KMS-11 (cell line): ENCODE measurements at regions not wholly inside any gene's neighbourhood (a gene's known extent, or its start where the extent isn't known, plus 50 kb on each side); places are given as distances from the start of the nearest gene placed in this dataset.

Source experiments
- H2AFZ ChIP-seq: fragments of 200-600 bp; sonication (generic); 2 replicates; pipeline ENCODE4 v1.6.1; 2016; ENCODE audit warnings: antibody characterized with exemption, mixed run types, low read depth
- H3K27ac ChIP-seq: fragments of 200-600 bp; sonication (generic); 2 replicates; pipeline ENCODE4 v1.6.1; 2016; ENCODE audit warnings: mild to moderate bottlenecking, mixed run types
- H3K27me3 ChIP-seq: fragments of 200-600 bp; sonication (generic); 2 replicates; pipeline ENCODE4 v1.6.1; 2017; ENCODE audit warnings: mild to moderate bottlenecking, low read depth, mixed run types, moderate library complexity; ENCODE audit not compliant: insufficient read depth
- H3K36me3 ChIP-seq: fragments of 200-600 bp; sonication (generic); 2 replicates; pipeline ENCODE4 v1.6.1; 2017; ENCODE audit warnings: mild to moderate bottlenecking, mixed run types; ENCODE audit not compliant: insufficient read depth
- H3K4me1 ChIP-seq: fragments of 200-600 bp; sonication (generic); 2 replicates; pipeline ENCODE4 v1.6.1; 2016; ENCODE audit warnings: mild to moderate bottlenecking, low read depth, mixed run types; ENCODE audit not compliant: poor library complexity, severe bottlenecking
- H3K4me2 ChIP-seq: fragments of 200-600 bp; sonication (generic); 2 replicates; pipeline ENCODE4 v1.7.0; 2016; ENCODE audit warnings: mild to moderate bottlenecking, mixed run types
- H3K4me3 ChIP-seq: fragments of 200-600 bp; sonication (generic); IDR thresholded peaks from 2 replicates; pipeline ENCODE4 v1.6.1; 2017; ENCODE audit warnings: low read depth, low read length, mixed read lengths; ENCODE audit not compliant: insufficient read depth
- H3K79me2 ChIP-seq: fragments of 200-600 bp; sonication (generic); 2 replicates; pipeline ENCODE4 v1.6.1; 2016; ENCODE audit warnings: low read depth, mixed run types; ENCODE audit not compliant: insufficient read depth
- H3K9ac ChIP-seq: fragments of 200-600 bp; sonication (generic); 2 replicates; pipeline ENCODE4 v1.6.1; 2016; ENCODE audit warnings: mild to moderate bottlenecking, mixed run types
- H4K20me1 ChIP-seq: fragments of 200-600 bp; sonication (generic); 2 replicates; pipeline ENCODE4 v1.6.1; 2016; ENCODE audit warnings: mild to moderate bottlenecking, mixed run types; ENCODE audit not compliant: insufficient read depth
- TF ChIP-seq, protein P1 (sequence below): fragments of 200-600 bp; sonication (generic); conservative IDR thresholded peaks from 2 replicates; pipeline ENCODE4 v1.6.1; 2017; ENCODE audit warnings: low read depth, mild to moderate bottlenecking, antibody characterized with exemption, low read length, moderate library complexity, mixed read lengths

DNA sequence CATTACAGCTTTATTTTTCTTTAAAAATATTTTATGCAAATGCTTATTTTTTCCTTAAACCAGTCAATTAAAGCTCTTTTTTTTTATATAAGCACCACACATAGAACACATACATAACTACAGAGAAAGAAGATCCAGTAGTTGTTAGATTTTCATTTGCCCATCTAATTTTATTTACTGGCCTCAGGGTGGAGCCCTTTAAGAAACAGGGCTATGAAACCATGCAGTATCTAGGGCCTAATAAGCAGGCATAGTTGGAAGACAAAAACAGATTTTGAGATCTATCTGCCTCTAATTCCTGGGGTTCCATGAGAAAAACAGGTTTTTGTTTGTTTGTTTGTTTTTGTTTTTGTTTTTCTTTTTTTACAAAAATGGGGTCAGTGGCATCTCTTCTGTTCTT, 120.6 kb downstream of the BCHE start:
- no peak overlapping the region for H3K9ac ChIP-seq
- TF ChIP-seq, protein P1, sequence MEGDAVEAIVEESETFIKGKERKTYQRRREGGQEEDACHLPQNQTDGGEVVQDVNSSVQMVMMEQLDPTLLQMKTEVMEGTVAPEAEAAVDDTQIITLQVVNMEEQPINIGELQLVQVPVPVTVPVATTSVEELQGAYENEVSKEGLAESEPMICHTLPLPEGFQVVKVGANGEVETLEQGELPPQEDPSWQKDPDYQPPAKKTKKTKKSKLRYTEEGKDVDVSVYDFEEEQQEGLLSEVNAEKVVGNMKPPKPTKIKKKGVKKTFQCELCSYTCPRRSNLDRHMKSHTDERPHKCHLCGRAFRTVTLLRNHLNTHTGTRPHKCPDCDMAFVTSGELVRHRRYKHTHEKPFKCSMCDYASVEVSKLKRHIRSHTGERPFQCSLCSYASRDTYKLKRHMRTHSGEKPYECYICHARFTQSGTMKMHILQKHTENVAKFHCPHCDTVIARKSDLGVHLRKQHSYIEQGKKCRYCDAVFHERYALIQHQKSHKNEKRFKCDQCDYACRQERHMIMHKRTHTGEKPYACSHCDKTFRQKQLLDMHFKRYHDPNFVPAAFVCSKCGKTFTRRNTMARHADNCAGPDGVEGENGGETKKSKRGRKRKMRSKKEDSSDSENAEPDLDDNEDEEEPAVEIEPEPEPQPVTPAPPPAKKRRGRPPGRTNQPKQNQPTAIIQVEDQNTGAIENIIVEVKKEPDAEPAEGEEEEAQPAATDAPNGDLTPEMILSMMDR: no peak
- no peak overlapping the region for H3K4me2 ChIP-seq
- H3K27me3 ChIP-seq: no peaks in the 10 kb centered on the region
- H3K27ac ChIP-seq: no peak overlapping the region
- no peak overlapping the region for H3K4me3 ChIP-seq
- no peak overlapping the region for H2AFZ ChIP-seq
- no peaks in the 10 kb centered on the region for H3K79me2 ChIP-seq
- peaks cover 3% of the 10 kb centered on the region for H3K4me1 ChIP-seq
- H4K20me1 ChIP-seq: no peaks in the 10 kb centered on the region
- no peaks in the 10 kb centered on the region for H3K36me3 ChIP-seq

DNA sequence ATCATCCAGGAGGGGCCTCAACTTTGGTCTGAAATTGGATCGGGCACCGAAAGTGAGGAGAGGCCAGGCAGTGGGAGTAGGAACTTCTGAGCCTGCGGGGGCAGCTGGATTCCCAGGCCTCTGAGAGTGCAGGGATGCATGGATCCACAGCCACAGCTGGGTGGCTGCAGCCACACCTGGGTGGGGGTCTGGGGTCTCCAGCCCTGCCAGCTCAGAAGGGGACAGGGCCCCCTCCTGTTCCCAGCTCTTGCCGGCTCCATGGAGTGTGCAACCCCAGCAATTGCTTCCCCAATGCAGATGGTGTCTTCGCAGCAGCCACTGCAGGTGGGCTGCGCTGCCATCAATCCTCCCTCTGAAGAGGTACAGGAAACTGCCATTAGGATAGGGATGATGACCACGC, 123.7 kb downstream of the BCHE start:
- no peak overlapping the region for H3K4me3 ChIP-seq
- H3K79me2 ChIP-seq: no peaks in the 10 kb centered on the region
- peaks cover 3% of the 10 kb centered on the region for H3K4me1 ChIP-seq
- no peak overlapping the region for H3K4me2 ChIP-seq
- H3K27ac ChIP-seq: no peak overlapping the region
- TF ChIP-seq, protein P1: no peak
- no peak overlapping the region for H2AFZ ChIP-seq
- no peaks in the 10 kb centered on the region for H3K36me3 ChIP-seq
- H4K20me1 ChIP-seq: no peaks in the 10 kb centered on the region
- H3K27me3 ChIP-seq: no peaks in the 10 kb centered on the region
- no peak overlapping the region for H3K9ac ChIP-seq

DNA sequence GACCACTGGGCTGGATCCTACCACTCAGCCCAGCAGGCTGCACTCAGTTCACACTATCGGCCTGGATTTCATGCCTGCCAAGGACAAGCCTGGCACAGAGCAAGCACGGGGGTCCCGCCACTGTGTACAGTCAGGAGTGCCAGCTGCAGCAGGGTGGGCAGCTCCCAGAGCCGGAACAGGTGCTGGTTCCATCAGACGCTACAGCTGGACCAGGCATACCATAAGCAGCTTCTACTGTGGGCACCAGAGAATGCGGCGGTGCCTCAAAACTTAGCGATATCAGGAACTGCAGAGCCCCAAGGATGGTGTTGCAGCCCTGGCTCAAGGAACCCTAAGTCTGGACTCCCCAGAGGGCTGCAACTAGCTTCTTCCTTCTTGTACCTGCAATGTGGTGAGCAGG, 124.8 kb downstream of the BCHE start:
- Histone ChIP-seq H3K4me3 (no peak overlapping the region), H4K20me1 (no peaks in the 10 kb centered on the region), H3K36me3 (no peaks in the 10 kb centered on the region), H3K4me2 (no peak overlapping the region), H3K27me3 (no peaks in the 10 kb centered on the region), H3K79me2 (no peaks in the 10 kb centered on the region), H3K27ac (no peak overlapping the region), H3K9ac (no peak overlapping the region), H2AFZ (no peak overlapping the region), H3K4me1 (peaks cover 3% of the 10 kb centered on the region)
- TF ChIP-seq, protein P1: no peak

DNA sequence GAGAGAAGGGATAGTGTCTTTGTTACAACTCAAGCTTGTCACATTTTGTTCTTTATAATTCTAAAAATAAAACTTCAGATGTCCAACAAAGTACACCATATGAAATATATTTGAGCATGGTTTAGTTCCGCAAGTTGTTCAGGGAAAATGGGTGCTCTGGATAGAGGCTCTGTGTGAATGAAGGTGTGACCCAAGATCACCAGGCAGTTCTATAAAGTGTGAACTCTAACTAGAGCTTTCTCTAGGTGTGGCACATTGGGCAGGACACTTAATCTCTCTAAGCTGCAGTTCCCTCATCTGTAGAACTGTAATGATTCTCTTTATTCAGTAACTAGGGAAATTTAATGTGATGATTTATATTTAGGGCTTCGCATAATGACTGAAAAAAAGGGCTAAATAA, 139.3 kb downstream of the BCHE start:
- no peaks in the 10 kb centered on the region for H3K27me3 ChIP-seq
- TF ChIP-seq, protein P1: no peak
- H3K4me3 ChIP-seq: no peak overlapping the region
- H3K36me3 ChIP-seq: no peaks in the 10 kb centered on the region
- H3K4me2 ChIP-seq: no peak overlapping the region
- no peak overlapping the region for H3K9ac ChIP-seq
- no peaks in the 10 kb centered on the region for H3K79me2 ChIP-seq
- H2AFZ ChIP-seq: no peak overlapping the region
- no peaks in the 10 kb centered on the region for H4K20me1 ChIP-seq
- H3K4me1 ChIP-seq: peaks cover 18% of the 10 kb centered on the region
- H3K27ac ChIP-seq: no peak overlapping the region
